Breast epithelium (tissue), 4 donors: ENCODE measurements at regions not wholly inside any gene's neighbourhood (a gene's known extent, or its start where the extent isn't known, plus 50 kb on each side); places are given as distances from the start of the nearest gene placed in this dataset.
"Not testable (repeated sequence)": the region's sequence is repeated elsewhere in the genome, so short reads cannot be mapped to it uniquely, and the experiment has no call there.

Experiments
- DNase-seq, 2 donors: peaks; one replicate each; pipeline ENCODE4 v3.0.0-alpha.2; 2019; ENCODE audit warnings: low spot score in 2 of 2
- H3K27ac ChIP-seq, 2 donors: fragments of 200-600 bp; sonication (generic) in 1 of 2; one replicate each; pipeline ENCODE4 v1.5.1; 2016 to 2019; ENCODE audit warnings: mild to moderate bottlenecking in 1 of 2
- H3K27me3 ChIP-seq, 2 donors: fragments of 200-600 bp; sonication (generic) in 1 of 2; one replicate each; pipeline versions ENCODE4 v1.5.1 to v1.6.0; 2017 to 2019; ENCODE audit warnings: control low read depth in 1 of 2, mild to moderate bottlenecking in 1 of 2
- H3K36me3 ChIP-seq: fragments of 200-600 bp; one replicate; pipeline ENCODE4 v1.5.1; 2019
- H3K4me1 ChIP-seq, 2 donors: fragments of 200-600 bp; sonication (generic); one replicate each; pipeline ENCODE4 v1.5.1; 2016 to 2019; ENCODE audit warnings: control low read depth in 1 of 2
- H3K4me3 ChIP-seq, 3 donors: fragments of 200-600 bp; sonication (generic); 1 replicate in 2 of 3; 2 replicates in 1 of 3; pipeline ENCODE4 v1.5.1; 2016 to 2019; ENCODE audit warnings: mild to moderate bottlenecking in 3 of 3, moderate library complexity in 2 of 3
- H3K9me3 ChIP-seq, 2 donors: fragments of 200-600 bp; sonication (generic) in 1 of 2; one replicate each; pipeline ENCODE4 v1.5.1; 2016 to 2019; ENCODE audit warnings: control low read depth in 1 of 2
- CTCF ChIP-seq, 3 donors: fragments of 450-650 bp; IDR thresholded peaks; one replicate each; pipeline ENCODE4 v1.5.1; 2016 to 2017; ENCODE audit warnings: antibody characterized with exemption in 3 of 3, mild to moderate bottlenecking in 3 of 3, moderate library complexity in 3 of 3
- POLR2A ChIP-seq: fragments of 450-650 bp; IDR thresholded peaks from one replicate; pipeline ENCODE4 v1.6.1; 2016; ENCODE audit warnings: antibody characterized with exemption, mild to moderate bottlenecking, moderate library complexity
- POLR2AphosphoS5 ChIP-seq, 3 donors: sonication (generic); formaldehyde crosslinking; IDR thresholded peaks; one replicate each; pipeline ENCODE4 v1.6.1; 2017; ENCODE audit warnings: antibody characterized with exemption in 3 of 3
- intact Hi-C: fragments of 100-400 bp; cut with DNase I; formaldehyde crosslinking; loops from one replicate; pipeline ENCODE4 v1.15.1; 2023; ENCODE audit warnings: low total_unique reads

DNA sequence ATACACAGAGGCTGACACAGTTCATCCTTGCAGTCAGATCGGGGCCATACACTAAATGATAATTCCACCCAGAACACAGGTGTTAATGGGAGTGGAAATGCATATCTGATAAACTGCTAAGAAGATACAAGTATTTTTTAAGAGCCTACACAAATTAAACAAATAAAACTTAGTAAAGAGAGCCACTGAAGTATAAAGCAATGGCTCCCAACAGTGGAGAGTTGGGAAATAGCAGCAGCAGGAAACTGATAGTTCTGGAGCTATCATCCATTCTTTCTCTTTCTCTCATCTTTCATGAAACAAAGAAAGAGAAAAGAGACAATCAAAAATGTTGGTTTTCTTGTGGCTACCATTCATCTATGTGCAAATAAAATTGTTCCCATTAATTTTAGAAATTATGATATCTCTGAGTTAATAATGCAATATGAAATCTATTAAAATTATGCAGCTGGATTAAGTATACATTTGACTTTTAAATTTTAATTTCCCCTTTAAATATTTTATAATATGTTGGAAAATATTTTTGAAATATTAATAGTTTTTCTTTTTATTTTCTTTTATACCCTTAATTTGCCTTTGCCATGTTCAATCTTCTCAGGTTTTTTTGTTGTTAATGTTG lies 120.8 kb downstream of the EMB start:
- Histone ChIP-seq H3K9me3 (no peaks in the 10 kb centered on the region), H3K4me3 (no peak overlapping the region), H3K27ac (no peak overlapping the region), H3K4me1 (no peaks in the 10 kb centered on the region), H3K27me3 (no peaks in the 10 kb centered on the region), H3K36me3 (no peaks in the 10 kb centered on the region)
- DNase-seq = no peak
- no peak for TF ChIP-seq POLR2A
- no peak for TF ChIP-seq CTCF (IDR thresholded peaks at IDR 0.05)
- TF ChIP-seq POLR2AphosphoS5 (IDR thresholded peaks at IDR 0.05) = no peak
- intact Hi-C loops = no loop called here

DNA sequence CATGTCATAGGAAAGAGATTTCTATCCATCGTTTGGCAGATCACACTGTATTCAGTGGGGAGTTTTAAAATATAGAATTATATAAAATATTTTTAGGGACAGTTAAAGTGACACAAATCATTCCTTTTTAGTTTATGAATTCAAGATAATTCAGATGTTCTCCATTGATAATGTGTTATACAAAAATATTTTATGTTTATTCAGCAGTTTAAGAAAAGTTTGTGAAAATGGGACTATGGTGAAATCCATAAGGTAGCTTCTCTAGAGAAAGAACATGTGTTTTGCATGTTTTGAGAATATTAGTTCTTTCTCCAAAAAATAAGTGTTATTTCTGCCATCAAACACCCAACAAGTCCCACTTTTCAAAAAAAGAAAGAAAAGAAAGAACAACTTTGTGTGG lies 122.9 kb downstream of the EMB start:
- Histone ChIP-seq H3K36me3 (no peaks in the 10 kb centered on the region), H3K4me1 (no peaks in the 10 kb centered on the region), H3K9me3 (no peaks in the 10 kb centered on the region), H3K4me3 (no peak overlapping the region), H3K27ac (no peak overlapping the region), H3K27me3 (no peaks in the 10 kb centered on the region)
- TF ChIP-seq POLR2A (no peak), CTCF (IDR thresholded peaks at IDR 0.05) (no peak), POLR2AphosphoS5 (IDR thresholded peaks at IDR 0.05) (no peak)
- intact Hi-C loops = no loop called here
- DNase-seq = no peak

- H3K4me1 ChIP-seq, DNase-seq, H3K36me3 ChIP-seq, H3K9me3 ChIP-seq, H3K4me3 ChIP-seq, intact Hi-C loops, H3K27ac ChIP-seq, H3K27me3 ChIP-seq: not testable (repeated sequence)
Measured at GRCh38 chr5:50306488-50306887, 134.6 kb downstream of the EMB start.

- no peaks in the 10 kb centered on the region for H3K36me3 ChIP-seq
- no peak overlapping the region for H3K27ac ChIP-seq
- H3K9me3 ChIP-seq = no peaks in the 10 kb centered on the region
- no peaks in the 10 kb centered on the region for H3K4me1 ChIP-seq
- H3K27me3 ChIP-seq = no peaks in the 10 kb centered on the region
- H3K4me3 ChIP-seq = no peak overlapping the region
- TF ChIP-seq POLR2A (no peak), POLR2AphosphoS5 (IDR thresholded peaks at IDR 0.05) (no peak), CTCF (IDR thresholded peaks at IDR 0.05) (no peak)
- no peak for DNase-seq
- intact Hi-C loops = no loop called here
Measured at GRCh38 chr5:50302815-50303490, 138.1 kb downstream of the EMB start.

DNA sequence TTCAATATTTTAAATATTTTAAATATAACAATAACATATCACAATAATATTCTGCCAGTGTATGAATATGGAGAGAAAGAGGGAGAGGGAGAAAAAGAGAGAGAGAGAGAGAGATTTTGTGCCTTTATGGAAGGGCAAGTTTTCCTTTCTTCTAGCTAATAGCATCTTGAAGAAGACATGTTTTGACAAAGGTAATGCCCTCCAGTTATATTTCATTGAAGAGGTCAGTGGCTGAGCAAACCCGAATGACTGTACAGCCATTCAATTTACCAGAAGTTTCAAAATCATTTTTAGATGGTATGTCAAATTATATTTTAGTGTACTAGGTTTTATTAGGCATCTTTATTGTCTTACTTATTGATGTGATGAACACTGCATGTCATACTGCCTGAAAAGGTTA lies 139.3 kb downstream of the EMB start:
- Histone ChIP-seq H3K4me1 (no peaks in the 10 kb centered on the region), H3K9me3 (no peaks in the 10 kb centered on the region), H3K36me3 (no peaks in the 10 kb centered on the region), H3K27me3 (no peaks in the 10 kb centered on the region), H3K27ac (no peak overlapping the region), H3K4me3 (no peak overlapping the region)
- DNase-seq = no peak
- TF ChIP-seq CTCF (IDR thresholded peaks at IDR 0.05) (no peak), POLR2AphosphoS5 (IDR thresholded peaks at IDR 0.05) (no peak), POLR2A (no peak)
- intact Hi-C loops = no loop called here
